ENCODE measurements at regions not wholly inside any gene's neighbourhood (a gene's known extent, or its start where the extent isn't known, plus 50 kb on each side); places are given as distances from the start of the nearest gene placed in this dataset.

- no peak for TF ChIP-seq CTCF (IDR thresholded peaks at IDR 0.05; ENCODE audit: low read depth, low read length, missing control alignments)
- no peak overlapping the region for H3K4me3 ChIP-seq (ENCODE audit: low read depth, low read length)
- DNase-seq (ENCODE audit: low read depth): no peak
Observed at GRCh38 chr13:29676535-29676934, 81.0 kb upstream of the SLC7A1 start.

- no peak for DNase-seq (ENCODE audit: low read depth)
- H3K4me3 ChIP-seq (ENCODE audit: low read depth, low read length): no peak overlapping the region
- no peak for TF ChIP-seq CTCF (IDR thresholded peaks at IDR 0.05; ENCODE audit: low read depth, low read length, missing control alignments)
Observed at GRCh38 chr13:29674532-29674931, 79.0 kb upstream of the SLC7A1 start.

- H3K4me3 ChIP-seq (ENCODE audit: low read depth, low read length): no peak overlapping the region
- TF ChIP-seq CTCF (IDR thresholded peaks at IDR 0.05; ENCODE audit: low read depth, low read length, missing control alignments): no peak
- no peak for DNase-seq (ENCODE audit: low read depth)
Observed at GRCh38 chr13:29664591-29664990, 69.1 kb upstream of the SLC7A1 start.

- no peak for DNase-seq (ENCODE audit: low read depth)
- no peak for TF ChIP-seq CTCF (IDR thresholded peaks at IDR 0.05; ENCODE audit: low read depth, low read length, missing control alignments)
- H3K4me3 ChIP-seq (ENCODE audit: low read depth, low read length): no peak overlapping the region
Observed at GRCh38 chr13:29654843-29655547, 59.5 kb upstream of the SLC7A1 start.

DNA sequence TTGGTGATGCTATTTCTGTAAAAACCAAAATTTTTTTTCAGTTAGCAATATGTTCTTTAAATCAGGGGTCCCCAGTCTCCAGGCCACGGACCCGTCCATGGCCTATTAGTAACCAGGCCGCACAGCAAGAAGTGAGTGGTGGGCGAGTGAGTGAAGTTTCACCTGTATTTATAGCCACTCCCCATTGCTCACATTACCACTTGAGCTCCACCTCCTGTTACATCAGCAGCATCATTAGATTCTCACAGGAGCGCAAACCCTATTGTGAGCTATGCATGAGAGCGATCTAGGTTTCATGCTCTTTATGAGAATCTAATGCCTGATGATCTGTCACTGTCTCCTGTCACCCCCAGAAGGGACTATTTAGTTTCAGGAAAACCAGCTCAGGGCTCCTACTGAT, 58.9 kb upstream of the SLC7A1 start:
- no peak for TF ChIP-seq CTCF (IDR thresholded peaks at IDR 0.05; ENCODE audit: low read depth, low read length, missing control alignments)
- DNase-seq (ENCODE audit: low read depth): no peak
- no peak overlapping the region for H3K4me3 ChIP-seq (ENCODE audit: low read depth, low read length)

DNA sequence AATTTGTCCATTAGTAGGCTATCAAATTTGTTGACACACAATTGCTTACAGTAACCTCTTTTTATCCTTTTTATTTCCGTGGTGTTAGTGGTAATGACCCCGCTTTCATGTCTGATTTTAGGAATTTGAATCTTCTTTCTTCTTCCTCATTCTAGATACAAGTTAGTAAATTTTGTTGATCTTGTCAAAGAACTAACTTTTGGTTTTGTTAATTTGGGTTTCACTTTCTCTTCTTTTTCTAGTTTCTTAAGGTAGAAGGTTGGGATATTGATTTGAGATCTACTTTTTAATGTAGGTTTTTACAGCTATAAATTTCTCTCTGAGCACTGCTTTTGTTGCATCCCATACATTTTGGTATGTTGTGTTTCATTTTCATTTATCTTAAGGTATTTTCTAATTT, 53.3 kb upstream of the SLC7A1 start:
- no peak for DNase-seq (ENCODE audit: low read depth)
- no peak for TF ChIP-seq CTCF (IDR thresholded peaks at IDR 0.05; ENCODE audit: low read depth, low read length, missing control alignments)
- H3K4me3 ChIP-seq (ENCODE audit: low read depth, low read length): no peak overlapping the region

Data from GM12864 (cell line).